PC-9 (cell line): ENCODE measurements at regions not wholly inside any gene's neighbourhood (a gene's known extent, or its start where the extent isn't known, plus 50 kb on each side); places are given as distances from the start of the nearest gene placed in this dataset.

Source experiments
- CTCF ChIP-seq: fragments of 200-600 bp; sonication (generic); conservative IDR thresholded peaks from 2 replicates; pipeline ENCODE4 v1.6.1; 2017; ENCODE audit warnings: mixed run types, antibody characterized with exemption, mild to moderate bottlenecking, moderate library complexity
- EZH2 ChIP-seq: fragments of 200-600 bp; sonication (generic); IDR thresholded peaks from 2 replicates; pipeline ENCODE4 v1.8.0; 2017; ENCODE audit warnings: antibody characterized with exemption, low read depth

GRCh38 chr10:57983281-57983791 is 284.4 kb downstream of the IPMK start:
- TF ChIP-seq CTCF (no peak), EZH2 (no peak)
